Activated B cell treated with CpG ODN at 0.5 μM for 24 hours (primary cell): ENCODE measurements at regions not wholly inside any gene's neighbourhood (a gene's known extent, or its start where the extent isn't known, plus 50 kb on each side); places are given as distances from the start of the nearest gene placed in this dataset.
"Not testable (repeated sequence)": the region's sequence is repeated elsewhere in the genome, so short reads cannot be mapped to it uniquely, and the experiment has no call there.

Experiments used
- ATAC-seq: fragments of 200-7000 bp; cut with Tn5 transposase; one replicate; pipeline ENCODE4 v1.10.0; 2021; ENCODE audit warnings: low read depth, mild to moderate bottlenecking, moderate library complexity
- CTCF ChIA-PET: fragments of 350-600 bp; sonication (Branson Sonifier 250); formaldehyde crosslinking; loops from one replicate; lab custom pipeline; 2021; ENCODE audit warnings: antibody characterized with exemption; lab: Charles Lee
- POLR2A ChIA-PET: fragments of 350-600 bp; sonication (Branson Sonifier 250); formaldehyde crosslinking; loops from one replicate; lab custom pipeline; 2021; ENCODE audit warnings: antibody characterized with exemption; lab: Charles Lee
- DNase-seq: peaks from one replicate; pipeline ENCODE4 v3.0.0; 2022
- H3K27ac Mint-ChIP-seq: one replicate; pipeline ENCODE4 v1.8.0; 2020; ENCODE audit warnings: mixed read lengths
- H3K27me3 Mint-ChIP-seq: one replicate; pipeline ENCODE4 v1.8.0; 2021; ENCODE audit warnings: mixed read lengths
- H3K36me3 Mint-ChIP-seq: one replicate; pipeline ENCODE4 v1.8.0; 2021; ENCODE audit warnings: low read depth, mixed read lengths
- H3K4me1 Mint-ChIP-seq: one replicate; pipeline ENCODE4 v1.8.0; 2021; ENCODE audit warnings: mixed read lengths
- H3K4me3 Mint-ChIP-seq: one replicate; pipeline ENCODE4 v1.8.0; 2020; ENCODE audit warnings: mild to moderate bottlenecking, mixed read lengths
- H3K9me3 Mint-ChIP-seq: one replicate; pipeline ENCODE4 v1.8.0; 2020; ENCODE audit warnings: mixed read lengths
- intact Hi-C: fragments of 100-400 bp; cut with micrococcal nuclease; formaldehyde crosslinking; loops from one replicate; pipeline ENCODE4 v1.15.1; 2024
- TF ChIP-seq, protein P1 (sequence below): fragments of 200-600 bp; IDR thresholded peaks from one replicate; pipeline ENCODE4 v1.8.0; 2022; ENCODE audit warnings: antibody characterized with exemption, mild to moderate bottlenecking

DNA sequence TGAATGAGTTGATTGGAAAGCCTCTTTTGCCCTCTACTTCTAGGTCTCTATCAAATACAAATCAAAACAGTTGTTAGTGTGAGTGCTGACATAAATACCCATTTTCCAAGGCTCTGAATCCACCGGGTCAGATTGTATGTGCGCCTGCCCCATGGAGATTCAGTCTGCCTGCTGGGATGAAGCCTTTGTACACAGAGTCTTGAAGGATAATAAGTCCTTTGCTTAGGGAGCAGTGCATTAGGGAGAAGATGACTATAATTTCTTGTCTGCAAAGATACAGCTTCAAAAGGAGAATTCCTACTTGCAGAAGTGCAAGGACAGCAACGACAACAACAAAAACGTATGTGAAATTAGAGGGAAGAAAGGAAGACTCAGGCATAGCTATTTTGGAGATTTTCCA is 90.3 kb upstream of the VRK1 start:
- H3K27ac Mint-ChIP-seq, result no peak overlapping the region
- DNase-seq (no peak), ATAC-seq (no peak)
- H3K27me3 Mint-ChIP-seq, result peaks cover 9% of the 10 kb centered on the region
- no peak overlapping the region for H3K4me3 Mint-ChIP-seq
- no peaks in the 10 kb centered on the region for H3K4me1 Mint-ChIP-seq
- intact Hi-C loops, result no loop called here
- no peaks in the 10 kb centered on the region for H3K9me3 Mint-ChIP-seq
- ChIA-PET POLR2A (no interaction called here), CTCF (no interaction called here)
- no peaks in the 10 kb centered on the region for H3K36me3 Mint-ChIP-seq
- TF ChIP-seq, protein P1, sequence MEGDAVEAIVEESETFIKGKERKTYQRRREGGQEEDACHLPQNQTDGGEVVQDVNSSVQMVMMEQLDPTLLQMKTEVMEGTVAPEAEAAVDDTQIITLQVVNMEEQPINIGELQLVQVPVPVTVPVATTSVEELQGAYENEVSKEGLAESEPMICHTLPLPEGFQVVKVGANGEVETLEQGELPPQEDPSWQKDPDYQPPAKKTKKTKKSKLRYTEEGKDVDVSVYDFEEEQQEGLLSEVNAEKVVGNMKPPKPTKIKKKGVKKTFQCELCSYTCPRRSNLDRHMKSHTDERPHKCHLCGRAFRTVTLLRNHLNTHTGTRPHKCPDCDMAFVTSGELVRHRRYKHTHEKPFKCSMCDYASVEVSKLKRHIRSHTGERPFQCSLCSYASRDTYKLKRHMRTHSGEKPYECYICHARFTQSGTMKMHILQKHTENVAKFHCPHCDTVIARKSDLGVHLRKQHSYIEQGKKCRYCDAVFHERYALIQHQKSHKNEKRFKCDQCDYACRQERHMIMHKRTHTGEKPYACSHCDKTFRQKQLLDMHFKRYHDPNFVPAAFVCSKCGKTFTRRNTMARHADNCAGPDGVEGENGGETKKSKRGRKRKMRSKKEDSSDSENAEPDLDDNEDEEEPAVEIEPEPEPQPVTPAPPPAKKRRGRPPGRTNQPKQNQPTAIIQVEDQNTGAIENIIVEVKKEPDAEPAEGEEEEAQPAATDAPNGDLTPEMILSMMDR, result no peak

DNA sequence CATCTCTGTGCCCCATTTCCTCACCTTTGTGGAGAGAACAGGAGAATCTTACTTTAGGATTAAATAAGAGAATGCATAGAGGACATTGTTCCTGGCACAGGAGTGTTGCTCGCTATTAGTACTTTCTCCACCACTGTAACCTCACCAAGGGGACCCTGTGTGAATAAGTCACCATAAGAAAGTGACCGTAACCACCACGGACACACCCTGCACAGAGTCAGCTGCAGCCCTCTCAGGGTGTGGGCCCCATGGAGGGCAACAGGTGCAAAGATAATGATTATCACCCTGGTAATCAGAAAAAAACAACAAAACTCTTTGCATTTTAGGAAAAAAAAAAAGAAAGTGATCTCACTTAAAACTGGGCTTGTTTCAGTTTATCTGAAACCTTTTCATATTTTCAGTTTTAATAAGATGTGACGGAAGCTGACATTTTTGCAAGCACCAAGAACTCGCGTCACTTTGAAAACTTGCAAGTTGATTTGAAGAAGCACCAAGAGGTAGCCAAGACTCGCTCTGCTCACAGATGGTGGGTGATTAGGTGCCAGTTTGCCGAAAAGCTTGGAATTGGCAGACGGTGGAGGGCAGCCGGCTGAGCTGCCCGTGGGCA is 87.0 kb upstream of the VRK1 start:
- no peak overlapping the region for H3K27ac Mint-ChIP-seq
- CTCF ChIA-PET, result no interaction called here
- DNase-seq (no peak), ATAC-seq (no peak)
- POLR2A ChIA-PET, result no interaction called here
- H3K9me3 Mint-ChIP-seq, result no peaks in the 10 kb centered on the region
- peaks cover 4% of the 10 kb centered on the region for H3K27me3 Mint-ChIP-seq
- H3K4me1 Mint-ChIP-seq, result no peaks in the 10 kb centered on the region
- H3K36me3 Mint-ChIP-seq, result no peaks in the 10 kb centered on the region
- TF ChIP-seq, protein P1, result no peak
- no peak overlapping the region for H3K4me3 Mint-ChIP-seq
- intact Hi-C loops, result no loop called here

DNA sequence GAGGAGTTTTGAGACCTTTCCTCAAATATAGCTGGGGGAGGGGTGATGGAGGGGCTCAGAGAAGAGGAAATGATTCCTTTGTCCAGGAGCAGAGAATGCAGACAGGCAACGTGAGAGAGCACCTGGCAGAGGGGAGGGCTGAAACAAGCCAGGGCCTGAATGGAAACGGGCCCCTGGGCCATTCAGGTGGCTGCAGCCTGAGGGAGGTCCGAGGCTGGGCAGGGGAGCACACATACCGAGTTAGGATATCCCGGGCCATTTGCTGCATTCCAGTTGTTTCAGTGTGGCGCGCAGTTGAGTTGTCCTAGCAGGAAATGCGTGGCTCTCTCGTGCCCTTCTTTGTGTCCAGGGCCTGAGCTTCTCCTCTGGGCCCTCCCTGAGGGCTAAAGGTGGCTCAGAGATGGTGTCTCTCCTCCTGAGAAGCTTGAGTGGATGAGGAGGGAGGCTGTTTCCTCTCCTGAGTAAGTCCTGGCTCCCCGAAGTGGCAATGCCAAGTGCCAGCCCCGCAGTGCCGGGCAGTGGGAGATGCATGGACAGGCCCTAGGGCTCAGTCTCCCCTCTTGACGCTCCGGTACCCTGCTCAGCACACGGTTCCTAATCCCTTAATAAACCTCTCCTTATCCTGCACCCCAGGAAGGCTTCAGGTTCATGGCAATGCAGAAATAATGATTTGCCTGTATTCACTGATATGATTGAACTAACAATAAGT is 85.5 kb upstream of the VRK1 start:
- Mint-ChIP-seq H3K27ac (no peak overlapping the region), H3K36me3 (no peaks in the 10 kb centered on the region), H3K27me3 (peaks cover 4% of the 10 kb centered on the region), H3K4me3 (no peak overlapping the region), H3K9me3 (no peaks in the 10 kb centered on the region), H3K4me1 (no peaks in the 10 kb centered on the region)
- TF ChIP-seq, protein P1, result no peak
- intact Hi-C loops, result no loop called here
- CTCF ChIA-PET, result no interaction called here
- DNase-seq (no peak), ATAC-seq (no peak)
- POLR2A ChIA-PET, result no interaction called here

DNA sequence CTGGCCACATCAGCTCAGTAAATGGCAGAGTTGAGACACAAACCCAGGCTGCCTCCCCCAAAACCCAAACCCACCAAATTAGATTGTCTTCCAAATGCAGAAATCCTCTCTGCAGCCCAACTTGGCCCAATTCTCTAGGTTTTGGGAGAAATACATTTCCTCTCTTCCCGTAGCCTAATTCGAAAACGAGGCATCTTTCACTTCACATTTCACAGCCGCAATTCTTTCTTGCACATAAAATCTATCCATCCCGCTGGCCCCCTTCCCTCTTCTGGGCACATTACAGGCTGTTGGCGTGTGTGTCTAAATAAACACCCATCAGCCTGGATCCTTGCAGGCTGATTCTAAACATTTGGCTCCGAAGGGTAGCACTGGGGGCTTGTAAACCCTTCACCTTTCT is 83.8 kb upstream of the VRK1 start:
- ATAC-seq (no peak), DNase-seq (no peak)
- Mint-ChIP-seq H3K4me3 (no peak overlapping the region), H3K9me3 (no peaks in the 10 kb centered on the region), H3K36me3 (no peaks in the 10 kb centered on the region), H3K27me3 (peaks cover 4% of the 10 kb centered on the region), H3K4me1 (no peaks in the 10 kb centered on the region), H3K27ac (no peak overlapping the region)
- TF ChIP-seq, protein P1, result no peak
- ChIA-PET CTCF (no interaction called here), POLR2A (no interaction called here)
- intact Hi-C loops, result no loop called here

DNA sequence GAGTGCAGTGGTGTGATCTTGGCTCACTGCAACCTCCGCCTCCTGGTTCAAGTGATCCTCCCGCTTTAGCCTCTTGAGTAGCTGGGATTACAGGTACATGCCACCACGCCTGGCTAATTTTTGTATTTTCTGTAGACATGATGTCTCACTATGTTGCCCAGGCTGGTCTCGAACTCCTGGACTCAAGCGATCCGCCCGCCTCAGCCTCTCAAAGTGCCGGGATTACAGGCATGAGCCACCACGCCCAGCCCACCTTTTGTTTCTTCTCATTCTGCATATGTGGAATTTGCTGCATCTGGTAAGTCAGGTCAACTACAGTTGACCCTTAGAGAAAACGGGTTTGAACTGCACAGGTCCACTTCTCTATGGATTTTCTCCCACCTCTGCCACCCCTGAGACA is 82.6 kb upstream of the VRK1 start:
- H3K27ac Mint-ChIP-seq, CTCF ChIA-PET, H3K27me3 Mint-ChIP-seq, POLR2A ChIA-PET, H3K9me3 Mint-ChIP-seq, ATAC-seq, H3K4me1 Mint-ChIP-seq, H3K4me3 Mint-ChIP-seq, DNase-seq, H3K36me3 Mint-ChIP-seq, intact Hi-C loops: not testable (repeated sequence)
